ENCODE measurements at regions not wholly inside any gene's neighbourhood (a gene's known extent, or its start where the extent isn't known, plus 50 kb on each side); places are given as distances from the start of the nearest gene placed in this dataset.

DNA sequence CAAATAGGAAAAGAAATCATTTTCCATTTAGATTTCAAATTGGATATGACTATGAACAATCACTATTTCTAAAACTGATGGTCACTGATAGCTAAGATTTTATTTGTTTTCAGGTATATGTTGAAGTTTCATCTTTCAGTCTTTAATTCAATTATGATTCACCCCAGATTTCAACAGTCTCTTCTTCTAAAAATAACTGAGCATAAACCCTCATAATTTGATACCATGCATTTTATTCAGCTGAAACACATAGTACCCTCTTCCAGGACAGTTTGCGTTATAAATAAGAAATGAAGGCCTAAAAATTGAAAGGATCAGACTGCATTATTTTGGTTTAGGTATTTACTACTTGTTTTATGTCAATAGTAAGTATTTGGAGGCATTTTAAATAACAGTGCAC lies 428.5 kb upstream of the NBEA start:
- Mint-ChIP-seq H3K4me3 (no peak overlapping the region), H3K27me3 (ENCODE audit: low read depth in 3 of 3) (peaks cover 0 to 5% (median 0%) of the 10 kb centered on the region in 3 donors), H3K36me3 (no peaks in the 10 kb centered on the region), H3K27ac (no peak overlapping the region), H3K9me3 (peaks cover 2 to 18% (median 7%) of the 10 kb centered on the region in 7 donors), H3K4me1 (no peaks in the 10 kb centered on the region)
- Histone ChIP-seq H3K27ac (ENCODE audit: low read depth in 1 of 2, low read length in 2 of 2) (no peak overlapping the region), H3K79me2 (ENCODE audit: insufficient read depth, low read length) (no peaks in the 10 kb centered on the region), H3K9ac (ENCODE audit: insufficient read depth, low read length, poor library complexity, severe bottlenecking) (no peak overlapping the region), H2AFZ (ENCODE audit: insufficient read depth, low read depth, low read length, poor library complexity, severe bottlenecking) (no peak overlapping the region), H3K4me2 (replicated peaks; ENCODE audit: extremely low read depth, low read length, poor library complexity, severe bottlenecking) (no peak overlapping the region), H4K20me1 (ENCODE audit: insufficient read depth, low read length) (no peaks in the 10 kb centered on the region), H3K36me3 (replicated peaks in 1 of 2; ENCODE audit: control insufficient read depth in 1 of 2, insufficient read depth in 2 of 2, low read length in 2 of 2) (no peaks in the 10 kb centered on the region), H3K27me3 (ENCODE audit: control insufficient read depth in 2 of 2, insufficient read depth in 2 of 2, low read length in 2 of 2) (no peaks in the 10 kb centered on the region), H3K4me3 (replicated peaks in 1 of 3; ENCODE audit: low read depth in 2 of 3, low read length in 3 of 3) (no peak overlapping the region), H3K9me3 (replicated peaks in 1 of 2; ENCODE audit: control insufficient read depth in 1 of 2, insufficient read depth in 1 of 2, low read length in 2 of 2) (peaks cover 18 to 20% of the 10 kb centered on the region in 2 donors), H3K4me1 (ENCODE audit: control insufficient read depth in 1 of 2, insufficient read depth in 2 of 2, low read length in 2 of 2) (no peaks in the 10 kb centered on the region)
- DNase-seq, result no peak
- TF ChIP-seq, protein P1, sequence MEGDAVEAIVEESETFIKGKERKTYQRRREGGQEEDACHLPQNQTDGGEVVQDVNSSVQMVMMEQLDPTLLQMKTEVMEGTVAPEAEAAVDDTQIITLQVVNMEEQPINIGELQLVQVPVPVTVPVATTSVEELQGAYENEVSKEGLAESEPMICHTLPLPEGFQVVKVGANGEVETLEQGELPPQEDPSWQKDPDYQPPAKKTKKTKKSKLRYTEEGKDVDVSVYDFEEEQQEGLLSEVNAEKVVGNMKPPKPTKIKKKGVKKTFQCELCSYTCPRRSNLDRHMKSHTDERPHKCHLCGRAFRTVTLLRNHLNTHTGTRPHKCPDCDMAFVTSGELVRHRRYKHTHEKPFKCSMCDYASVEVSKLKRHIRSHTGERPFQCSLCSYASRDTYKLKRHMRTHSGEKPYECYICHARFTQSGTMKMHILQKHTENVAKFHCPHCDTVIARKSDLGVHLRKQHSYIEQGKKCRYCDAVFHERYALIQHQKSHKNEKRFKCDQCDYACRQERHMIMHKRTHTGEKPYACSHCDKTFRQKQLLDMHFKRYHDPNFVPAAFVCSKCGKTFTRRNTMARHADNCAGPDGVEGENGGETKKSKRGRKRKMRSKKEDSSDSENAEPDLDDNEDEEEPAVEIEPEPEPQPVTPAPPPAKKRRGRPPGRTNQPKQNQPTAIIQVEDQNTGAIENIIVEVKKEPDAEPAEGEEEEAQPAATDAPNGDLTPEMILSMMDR (IDR thresholded peaks at IDR 0.05), result no peak
- intact Hi-C loops (cut with micrococcal nuclease), result no loop called here
- WGBS (ENCODE audit: insufficient coverage), result no CpG with 5 or more reads among the region's 1 CpG

DNA sequence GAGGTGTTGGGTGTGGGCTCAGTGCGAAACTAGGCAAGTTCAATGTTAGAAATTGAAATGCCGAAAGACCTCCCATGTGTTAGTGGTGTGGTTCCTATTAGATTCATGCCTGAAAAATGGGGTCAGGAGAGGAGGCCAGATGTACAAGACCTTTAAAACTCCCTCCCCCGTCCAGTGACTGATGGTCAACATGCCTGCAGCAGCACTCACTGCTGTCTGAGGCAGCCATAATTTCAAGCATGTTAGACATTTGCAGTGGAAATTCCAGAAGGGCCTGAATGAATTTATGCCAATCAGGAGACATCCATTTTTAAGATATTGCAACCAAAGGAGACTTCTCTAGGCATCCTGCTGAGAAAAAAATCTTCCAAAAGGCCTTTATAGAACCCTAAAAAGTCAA lies 426.9 kb upstream of the NBEA start:
- no peak overlapping the region for H3K27ac Mint-ChIP-seq
- no peaks in the 10 kb centered on the region for H4K20me1 ChIP-seq (ENCODE audit: insufficient read depth, low read length)
- no peak overlapping the region for H3K27ac ChIP-seq (ENCODE audit: low read depth in 1 of 2, low read length in 2 of 2)
- H3K9ac ChIP-seq (ENCODE audit: insufficient read depth, low read length, poor library complexity, severe bottlenecking), result no peak overlapping the region
- WGBS (ENCODE audit: insufficient coverage), result no CpG with 5 or more reads among the region's 3 CpGs
- H3K4me1 Mint-ChIP-seq, result no peaks in the 10 kb centered on the region
- no peak overlapping the region for H2AFZ ChIP-seq (ENCODE audit: insufficient read depth, low read depth, low read length, poor library complexity, severe bottlenecking)
- H3K27me3 Mint-ChIP-seq (ENCODE audit: low read depth in 3 of 3), result peaks cover 0 to 5% (median 0%) of the 10 kb centered on the region in 3 donors
- H3K9me3 ChIP-seq (replicated peaks in 1 of 2; ENCODE audit: control insufficient read depth in 1 of 2, insufficient read depth in 1 of 2, low read length in 2 of 2), result peaks cover 20 to 25% of the 10 kb centered on the region in 2 donors
- TF ChIP-seq, protein P1 (IDR thresholded peaks at IDR 0.05), result no peak
- DNase-seq, result no peak
- H3K4me3 Mint-ChIP-seq, result no peak overlapping the region
- H3K4me2 ChIP-seq (replicated peaks; ENCODE audit: extremely low read depth, low read length, poor library complexity, severe bottlenecking), result no peak overlapping the region
- no peaks in the 10 kb centered on the region for H3K36me3 ChIP-seq (replicated peaks in 1 of 2; ENCODE audit: control insufficient read depth in 1 of 2, insufficient read depth in 2 of 2, low read length in 2 of 2)
- H3K36me3 Mint-ChIP-seq, result no peaks in the 10 kb centered on the region
- intact Hi-C loops (cut with micrococcal nuclease), result no loop called here
- peaks cover 5 to 15% (median 8%) of the 10 kb centered on the region in 7 donors for H3K9me3 Mint-ChIP-seq
- H3K4me3 ChIP-seq (replicated peaks in 1 of 3; ENCODE audit: low read depth in 2 of 3, low read length in 3 of 3), result no peak overlapping the region
- no peaks in the 10 kb centered on the region for H3K79me2 ChIP-seq (ENCODE audit: insufficient read depth, low read length)
- no peaks in the 10 kb centered on the region for H3K4me1 ChIP-seq (ENCODE audit: control insufficient read depth in 1 of 2, insufficient read depth in 2 of 2, low read length in 2 of 2)
- no peaks in the 10 kb centered on the region for H3K27me3 ChIP-seq (ENCODE audit: control insufficient read depth in 2 of 2, insufficient read depth in 2 of 2, low read length in 2 of 2)
